Activated naive CD4-positive, alpha-beta T cell treated with anti-CD3 and anti-CD28 coated beads, Interleukin-2, amount 50 U/mL, for 72 hours (primary cell): ENCODE measurements at regions not wholly inside any gene's neighbourhood (a gene's known extent, or its start where the extent isn't known, plus 50 kb on each side); places are given as distances from the start of the nearest gene placed in this dataset.
A peak's percentile ranks its signal among the peaks of the same experiment; 100 is the strongest.

Experiments
- ATAC-seq, 2 donors: fragments of 150-1000 bp; cut with Tn5 transposase; 2 replicates each; pipeline ENCODE4 v1.10.0; 2021; ENCODE audit warnings: mild to moderate bottlenecking in 2 of 2, moderate library complexity in 2 of 2
- DNase-seq, 2 donors: peaks; one replicate each; pipeline ENCODE4 v3.0.0; 2021 to 2022; ENCODE audit warnings: low spot score in 2 of 2
- H3K27ac Mint-ChIP-seq, 2 donors: one replicate each; pipeline ENCODE4 v1.8.0; 2022; ENCODE audit warnings: mild to moderate bottlenecking in 2 of 2, mixed read lengths in 2 of 2
- H3K36me3 Mint-ChIP-seq, 2 donors: one replicate each; pipeline ENCODE4 v1.8.0; 2022; ENCODE audit warnings: mixed read lengths in 2 of 2
- H3K9me3 Mint-ChIP-seq, 2 donors: one replicate each; pipeline ENCODE4 v1.8.0; 2022; ENCODE audit warnings: mixed read lengths in 2 of 2

- peak overlapping the region; percentile 77 to 84 for H3K27ac Mint-ChIP-seq
- H3K9me3 Mint-ChIP-seq, result no peaks in the 10 kb centered on the region
- DNase-seq (no peak), ATAC-seq (peak; percentile 32 to 51)
- peaks cover 7% of the 10 kb centered on the region in 2 donors for H3K36me3 Mint-ChIP-seq
Measured at GRCh38 chr9:21558615-21559401, 76.7 kb upstream of the IFNE start.

- Mint-ChIP-seq H3K9me3 (no peaks in the 10 kb centered on the region), H3K27ac (peak overlapping the region; percentile 36 to 84), H3K36me3 (peaks cover 7% of the 10 kb centered on the region in 2 donors)
- ATAC-seq (peak; percentile 87 to 90), DNase-seq (peak; percentile 52 to 71)
Measured at GRCh38 chr9:21559402-21560280, 77.5 kb upstream of the IFNE start.

DNA sequence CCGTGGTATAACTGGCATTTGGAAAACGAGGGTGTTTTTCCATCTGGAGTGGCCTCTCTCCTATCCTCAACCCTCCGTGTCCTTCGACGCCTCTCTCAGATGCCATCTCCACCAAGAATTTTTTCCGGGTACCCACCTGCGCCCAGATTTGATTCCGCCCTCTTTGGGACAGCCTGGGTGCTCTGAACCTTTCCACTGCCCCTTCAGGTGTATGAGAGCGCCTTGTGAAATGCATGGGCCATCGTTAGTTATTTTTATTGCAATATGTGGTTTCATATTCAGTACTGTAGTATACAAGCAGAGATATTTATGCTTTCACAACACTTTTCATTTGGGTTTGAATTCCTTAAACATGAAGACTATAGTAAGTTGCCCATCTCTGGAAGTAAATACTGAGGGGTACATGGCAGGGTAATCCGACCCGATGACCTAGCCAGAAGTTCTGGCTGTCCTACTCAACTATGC is 78.2 kb upstream of the IFNE start:
- Mint-ChIP-seq H3K36me3 (peaks cover 7% of the 10 kb centered on the region in 2 donors), H3K27ac (peak overlapping the region in 1 of 2 donors; percentile 53), H3K9me3 (no peaks in the 10 kb centered on the region)
- no peak for DNase-seq
- ATAC-seq, result no peak

DNA sequence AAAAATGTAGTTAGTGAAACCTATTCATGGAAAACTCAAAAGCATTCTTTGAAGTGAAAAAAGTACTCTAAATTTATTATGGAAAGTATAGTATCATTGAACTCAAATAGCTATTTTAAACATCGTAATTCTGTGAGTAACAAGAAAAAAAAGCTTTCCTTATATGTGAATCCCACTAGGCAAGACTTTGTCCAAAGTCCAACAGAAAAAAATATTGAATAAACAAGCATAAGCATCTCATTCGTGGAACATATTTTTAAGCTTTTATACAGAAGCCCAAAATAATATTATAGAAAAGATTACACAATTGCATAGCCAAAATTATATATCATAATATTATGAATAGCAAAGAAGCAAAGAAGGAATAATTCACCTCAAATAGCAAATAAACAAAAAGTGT is 79.4 kb upstream of the IFNE start:
- Mint-ChIP-seq H3K27ac (no peak overlapping the region), H3K36me3 (peaks cover 7% of the 10 kb centered on the region in 2 donors), H3K9me3 (no peaks in the 10 kb centered on the region)
- no peak for ATAC-seq
- DNase-seq, result no peak

DNA sequence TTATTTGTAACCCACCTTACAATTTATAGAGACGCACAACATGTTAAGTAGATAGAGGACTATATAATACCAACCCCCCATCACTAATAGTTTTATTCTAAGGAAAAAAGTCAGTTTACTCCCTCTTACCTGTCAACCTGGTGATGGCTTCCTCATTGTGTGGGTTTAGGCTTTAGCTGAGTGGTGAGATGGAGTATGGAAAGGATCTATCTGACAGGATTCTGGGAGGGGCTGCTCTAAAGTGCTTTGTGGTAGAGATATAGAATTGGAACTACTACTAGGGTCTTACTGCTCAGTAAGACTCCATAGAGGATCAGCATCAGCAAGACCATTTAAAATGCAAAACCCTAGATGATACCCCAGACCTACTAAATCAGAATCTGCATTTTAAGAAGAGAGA is 82.1 kb upstream of the IFNE start:
- H3K9me3 Mint-ChIP-seq, result no peaks in the 10 kb centered on the region
- no peaks in the 10 kb centered on the region for H3K36me3 Mint-ChIP-seq
- DNase-seq (no peak), ATAC-seq (no peak)
- no peak overlapping the region for H3K27ac Mint-ChIP-seq

GRCh38 chr9:21565155-21565554 is 83.0 kb upstream of the IFNE start:
- H3K9me3 Mint-ChIP-seq, result no peaks in the 10 kb centered on the region
- H3K27ac Mint-ChIP-seq, result no peak overlapping the region
- DNase-seq (no peak), ATAC-seq (no peak)
- no peaks in the 10 kb centered on the region for H3K36me3 Mint-ChIP-seq

- ATAC-seq (no peak), DNase-seq (no peak)
- Mint-ChIP-seq H3K27ac (no peak overlapping the region), H3K9me3 (no peaks in the 10 kb centered on the region), H3K36me3 (no peaks in the 10 kb centered on the region)
Measured at GRCh38 chr9:21567926-21568325, 85.8 kb upstream of the IFNE start.

DNA sequence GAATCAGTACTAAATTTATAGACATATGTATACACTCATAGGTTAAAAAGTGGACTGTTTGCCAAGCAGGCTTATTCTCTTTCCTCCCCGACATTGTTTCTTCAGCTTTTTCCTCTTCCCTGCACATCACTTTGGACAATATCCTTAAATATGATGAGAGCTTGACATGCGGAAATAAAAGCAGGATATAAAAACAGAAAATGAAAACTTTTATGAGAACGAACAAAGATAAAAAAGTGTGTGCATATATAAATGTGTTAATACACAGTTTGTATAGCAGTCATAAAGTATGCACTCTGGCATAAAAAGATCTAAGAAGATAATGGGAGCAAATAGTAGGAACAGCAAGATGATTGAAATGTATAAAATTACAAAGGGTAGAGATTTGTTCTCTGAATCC is 86.4 kb upstream of the IFNE start:
- H3K9me3 Mint-ChIP-seq, result no peaks in the 10 kb centered on the region
- H3K36me3 Mint-ChIP-seq, result no peaks in the 10 kb centered on the region
- no peak overlapping the region for H3K27ac Mint-ChIP-seq
- ATAC-seq, result no peak
- no peak for DNase-seq

DNA sequence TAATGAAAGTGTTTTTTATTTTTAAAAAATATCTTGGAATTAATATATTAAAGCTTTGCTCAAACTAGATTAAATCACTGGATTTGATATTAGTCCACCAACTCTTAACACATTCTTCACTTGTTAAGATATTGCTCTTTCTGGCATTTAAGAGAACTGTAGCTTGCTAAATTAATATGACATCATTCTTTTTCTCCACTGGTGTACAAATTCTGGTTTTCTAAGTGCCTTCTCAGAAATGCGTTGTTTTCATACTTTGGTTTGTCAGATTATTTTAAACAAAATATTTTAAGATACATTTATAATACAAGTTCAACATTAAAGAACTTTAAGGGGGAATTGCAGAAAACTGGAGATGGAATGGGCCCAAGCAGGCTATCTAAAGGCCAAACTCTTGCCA is 87.6 kb upstream of the IFNE start:
- no peaks in the 10 kb centered on the region for H3K9me3 Mint-ChIP-seq
- no peak overlapping the region for H3K27ac Mint-ChIP-seq
- ATAC-seq (no peak), DNase-seq (no peak)
- no peaks in the 10 kb centered on the region for H3K36me3 Mint-ChIP-seq

- H3K27ac Mint-ChIP-seq, result no peak overlapping the region
- H3K9me3 Mint-ChIP-seq, result no peaks in the 10 kb centered on the region
- ATAC-seq (no peak), DNase-seq (no peak)
- no peaks in the 10 kb centered on the region for H3K36me3 Mint-ChIP-seq
Measured at GRCh38 chr9:21570643-21571275, 88.6 kb upstream of the IFNE start.

- no peaks in the 10 kb centered on the region for H3K36me3 Mint-ChIP-seq
- H3K9me3 Mint-ChIP-seq, result no peaks in the 10 kb centered on the region
- DNase-seq (no peak), ATAC-seq (no peak)
- H3K27ac Mint-ChIP-seq, result no peak overlapping the region
Measured at GRCh38 chr9:21574261-21574660, 92.1 kb upstream of the IFNE start.

DNA sequence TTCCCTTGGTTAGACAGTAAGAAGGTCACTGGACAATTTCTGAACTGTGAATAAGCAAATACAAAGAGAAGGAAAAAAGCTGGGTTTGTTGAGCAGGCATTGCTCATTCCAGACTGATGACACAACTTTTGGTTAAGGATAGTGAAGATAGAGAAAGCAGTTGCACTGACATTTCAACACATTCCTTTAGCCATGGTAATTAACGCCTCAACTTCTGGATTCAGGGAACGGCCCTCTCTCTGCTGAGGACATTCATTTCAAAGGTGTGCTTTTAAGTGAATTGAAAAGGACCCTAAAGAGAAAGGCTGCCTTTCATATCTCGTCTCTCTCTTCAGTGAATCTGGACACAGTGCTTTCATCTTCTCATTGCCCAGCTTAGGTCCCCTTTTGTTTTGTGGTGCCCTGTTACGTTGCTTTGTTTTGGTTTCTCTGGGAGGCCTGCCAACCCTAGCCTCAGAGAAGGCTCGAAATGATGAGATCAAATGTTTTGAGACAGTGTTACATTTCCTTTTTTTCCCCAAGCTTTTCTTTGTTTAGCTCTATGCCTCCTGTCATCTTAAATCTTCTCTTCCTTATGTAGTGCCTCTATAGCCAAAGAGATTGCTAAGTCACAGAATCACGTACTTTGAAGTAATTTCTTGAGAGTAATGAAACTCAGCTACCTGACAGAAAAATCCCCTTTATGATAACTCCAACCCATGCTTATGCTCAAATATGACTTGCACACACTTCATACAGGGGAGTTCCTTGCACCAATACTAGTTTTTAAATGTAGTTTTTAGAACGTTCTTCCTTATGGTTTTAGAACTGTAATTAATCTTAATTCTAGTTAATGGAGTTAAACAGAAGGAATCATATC is 94.4 kb upstream of the IFNE start:
- H3K27ac Mint-ChIP-seq, result peak overlapping the region in 1 of 2 donors; percentile 52
- DNase-seq (peak in 1 of 2 donors; percentile 49), ATAC-seq (peak; percentile 85 to 95)
- H3K9me3 Mint-ChIP-seq, result no peaks in the 10 kb centered on the region
- H3K36me3 Mint-ChIP-seq, result no peaks in the 10 kb centered on the region

- H3K9me3 Mint-ChIP-seq, result no peaks in the 10 kb centered on the region
- DNase-seq (no peak), ATAC-seq (peak; percentile 34 to 67)
- H3K27ac Mint-ChIP-seq, result peak overlapping the region in 1 of 2 donors; percentile 73
- H3K36me3 Mint-ChIP-seq, result no peaks in the 10 kb centered on the region
Measured at GRCh38 chr9:21579247-21579671, 97.1 kb upstream of the IFNE start.

DNA sequence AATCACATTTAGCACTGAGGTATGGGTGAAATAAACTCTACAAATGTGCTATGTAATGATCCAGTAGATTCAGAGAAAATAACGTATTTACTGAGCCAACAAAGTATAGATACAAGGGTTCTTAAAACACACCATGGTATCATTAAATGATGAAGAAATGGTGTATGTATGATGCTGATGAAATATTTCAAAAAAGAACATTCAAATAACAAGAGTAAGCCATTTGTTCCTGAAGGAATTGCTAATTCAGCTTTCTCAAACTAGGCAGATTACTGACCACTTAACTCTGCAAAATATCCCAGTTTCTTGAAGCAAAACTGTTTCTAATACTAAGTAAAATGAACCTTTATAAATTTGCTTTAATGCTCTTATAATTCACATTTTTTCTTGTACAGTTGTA is 97.6 kb upstream of the IFNE start:
- Mint-ChIP-seq H3K36me3 (no peaks in the 10 kb centered on the region), H3K9me3 (no peaks in the 10 kb centered on the region), H3K27ac (no peak overlapping the region)
- DNase-seq, result no peak
- no peak for ATAC-seq

- Mint-ChIP-seq H3K27ac (no peak overlapping the region), H3K36me3 (no peaks in the 10 kb centered on the region), H3K9me3 (no peaks in the 10 kb centered on the region)
- no peak for ATAC-seq
- DNase-seq, result no peak
Measured at GRCh38 chr9:21580636-21581378, 98.7 kb upstream of the IFNE start.
